AG10803 (cell line): ENCODE measurements at regions not wholly inside any gene's neighbourhood (a gene's known extent, or its start where the extent isn't known, plus 50 kb on each side); places are given as distances from the start of the nearest gene placed in this dataset.

Experiments
- DNase-seq: peaks from one replicate; pipeline ENCODE4 v3.0.0; 2010; ENCODE audit warnings: low read depth
- H3K4me3 ChIP-seq: 2 replicates; pipeline ENCODE4 v1.5.1; 2011; ENCODE audit warnings: mild to moderate bottlenecking, low read length, control low read depth
- CTCF ChIP-seq: conservative IDR thresholded peaks from 2 replicates; pipeline ENCODE4 v1.5.1; 2011; ENCODE audit warnings: mild to moderate bottlenecking, low read length, control low read depth, inconsistent platforms

DNA sequence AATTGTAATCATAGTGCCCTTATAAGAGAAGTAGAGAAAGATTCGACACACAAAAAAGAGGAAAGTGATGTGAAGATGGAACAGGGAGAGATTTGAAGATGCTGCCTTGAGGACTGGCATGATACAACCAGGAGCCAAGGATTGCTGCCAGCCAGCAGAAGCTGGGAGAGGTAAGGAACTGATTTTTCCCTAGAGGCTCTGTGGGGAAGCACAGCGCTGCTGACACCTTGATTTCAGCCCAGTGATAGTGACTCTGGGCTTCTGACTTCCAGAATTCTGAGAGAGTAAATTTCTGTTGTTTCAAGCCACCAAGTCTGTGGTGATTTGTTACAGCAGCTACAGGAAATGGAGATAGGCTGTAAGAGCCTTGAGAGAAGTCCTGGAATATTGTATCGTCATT lies 98.2 kb downstream of the RAB11FIP2 start:
- DNase-seq = no peak
- H3K4me3 ChIP-seq = no peak overlapping the region
- no peak for TF ChIP-seq CTCF

DNA sequence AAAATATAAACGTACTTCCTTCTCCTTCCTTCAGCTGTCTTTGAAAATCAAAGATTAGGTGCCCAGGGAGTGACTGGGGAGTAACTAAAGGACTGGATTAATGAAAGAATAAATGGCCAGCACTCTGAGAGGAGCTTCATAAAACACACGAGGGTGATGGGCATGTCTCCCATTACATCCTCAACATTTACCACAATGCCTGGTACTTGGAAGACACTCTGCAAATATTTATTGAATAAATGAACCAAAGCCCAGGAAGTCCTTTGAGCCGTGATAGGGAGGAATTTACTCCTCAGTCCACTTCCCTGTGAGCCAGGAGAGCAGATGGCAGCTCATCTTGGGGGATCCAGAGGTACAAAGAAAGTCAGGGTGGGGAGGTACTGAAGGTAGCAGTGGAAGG lies 96.3 kb downstream of the RAB11FIP2 start:
- DNase-seq = no peak
- H3K4me3 ChIP-seq = no peak overlapping the region
- TF ChIP-seq CTCF = no peak
